Subcutaneous abdominal adipose tissue (tissue), 5 donors: ENCODE measurements at regions not wholly inside any gene's neighbourhood (a gene's known extent, or its start where the extent isn't known, plus 50 kb on each side); places are given as distances from the start of the nearest gene placed in this dataset.

Experiments used
- H3K27ac ChIP-seq: one replicate; pipeline ENCODE4 v1.7.0; 2013; ENCODE audit warnings: low read depth, mild to moderate bottlenecking, inconsistent platforms, low read length, moderate library complexity
- H3K27me3 ChIP-seq, 5 donors: one replicate each; pipeline ENCODE4 v1.7.0; 2013; ENCODE audit warnings: low read length in 5 of 5, inconsistent platforms in 1 of 5; ENCODE audit not compliant: control insufficient read depth in 5 of 5, insufficient read depth in 4 of 5
- H3K36me3 ChIP-seq, 5 donors: one replicate each; pipeline ENCODE4 v1.7.0; 2013; ENCODE audit warnings: low read length in 5 of 5; ENCODE audit not compliant: control insufficient read depth in 5 of 5, insufficient read depth in 5 of 5
- H3K4me1 ChIP-seq, 5 donors: one replicate each; pipeline ENCODE4 v1.7.0; 2013; ENCODE audit warnings: low read length in 5 of 5, mild to moderate bottlenecking in 3 of 5, moderate library complexity in 1 of 5; ENCODE audit not compliant: control insufficient read depth in 5 of 5, insufficient read depth in 5 of 5
- H3K4me3 ChIP-seq, 5 donors: one replicate each; pipeline ENCODE4 v1.7.0; 2013; ENCODE audit warnings: low read length in 5 of 5, low read depth in 1 of 5
- H3K9ac ChIP-seq, 5 donors: one replicate each; pipeline ENCODE4 v1.7.0; 2013; ENCODE audit warnings: low read length in 5 of 5, mild to moderate bottlenecking in 4 of 5, moderate library complexity in 3 of 5
- H3K9me3 ChIP-seq, 5 donors: one replicate each; pipeline ENCODE4 v1.7.0; 2013; ENCODE audit warnings: low read length in 5 of 5; ENCODE audit not compliant: control insufficient read depth in 5 of 5
- donor health status: healthy.
- donor health status: healthy.
- donor health status: healthy.
- donor health status: healthy.
- donor health status: healthy.

GRCh38 chr4:108544481-108544880 is 75.9 kb upstream of the RPL34 start:
- Histone ChIP-seq H3K9ac (no peak overlapping the region), H3K9me3 (peaks cover 2 to 8% (median 4%) of the 10 kb centered on the region in 5 donors), H3K4me3 (no peak overlapping the region), H3K36me3 (no peaks in the 10 kb centered on the region), H3K27me3 (no peaks in the 10 kb centered on the region), H3K4me1 (no peaks in the 10 kb centered on the region), H3K27ac (no peak overlapping the region)

DNA sequence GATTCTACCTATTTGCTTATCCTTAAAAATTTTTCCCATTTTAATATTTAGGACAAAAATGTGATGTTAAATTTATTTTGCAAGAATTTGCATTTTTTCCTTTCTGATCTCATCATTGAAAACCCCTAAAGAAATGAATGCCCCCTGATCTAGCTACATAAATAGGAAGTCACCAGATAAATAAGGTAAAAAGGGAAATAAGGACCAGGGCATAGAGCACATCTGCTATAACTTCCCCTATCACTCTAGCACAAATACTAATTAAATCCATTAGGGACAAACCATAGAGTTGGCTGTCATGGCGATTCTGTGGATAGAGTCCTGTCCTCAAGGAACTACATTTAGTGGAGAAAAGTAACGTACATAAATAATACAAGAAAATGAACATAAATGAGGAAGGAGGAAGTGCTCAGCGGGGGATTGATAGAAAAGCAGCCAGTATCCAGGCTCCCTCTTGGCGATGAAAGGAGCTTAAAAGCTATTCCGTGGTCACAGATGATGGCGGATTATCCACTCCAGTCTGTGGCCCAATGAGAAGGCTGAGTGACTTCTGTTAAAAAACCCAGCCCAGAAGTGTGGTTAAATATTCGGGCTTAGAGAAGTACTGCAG is 76.9 kb upstream of the RPL34 start:
- Histone ChIP-seq H3K4me1 (no peaks in the 10 kb centered on the region), H3K9ac (no peak overlapping the region), H3K9me3 (peaks cover 2 to 8% (median 4%) of the 10 kb centered on the region in 5 donors), H3K27ac (no peak overlapping the region), H3K36me3 (no peaks in the 10 kb centered on the region), H3K27me3 (no peaks in the 10 kb centered on the region), H3K4me3 (no peak overlapping the region)

DNA sequence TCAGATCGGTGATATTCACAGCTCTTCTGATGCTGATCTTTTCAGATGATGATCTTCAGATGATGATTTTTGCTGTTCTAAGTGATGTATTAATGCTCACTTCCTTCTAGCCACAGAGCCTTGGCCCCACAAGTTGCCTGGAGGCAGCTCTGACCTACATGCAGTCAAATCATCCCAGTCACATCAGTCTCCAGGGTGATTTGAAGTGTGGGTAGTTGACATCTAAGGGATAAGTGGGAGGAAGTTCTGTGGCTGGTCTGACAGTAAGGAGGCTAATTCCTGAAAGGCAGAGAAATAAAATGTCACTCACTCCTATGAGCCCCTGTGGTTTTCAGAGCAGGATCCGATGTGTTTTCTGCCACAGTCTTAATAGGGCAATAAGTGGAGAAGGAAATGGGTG is 79.8 kb upstream of the RPL34 start:
- H3K9me3 ChIP-seq = no peaks in the 10 kb centered on the region
- no peak overlapping the region for H3K4me3 ChIP-seq
- H3K4me1 ChIP-seq = peaks cover 0 to 3% (median 0%) of the 10 kb centered on the region in 5 donors
- no peak overlapping the region for H3K27ac ChIP-seq
- no peaks in the 10 kb centered on the region for H3K27me3 ChIP-seq
- no peaks in the 10 kb centered on the region for H3K36me3 ChIP-seq
- H3K9ac ChIP-seq = no peak overlapping the region

GRCh38 chr4:108536577-108536976 is 83.8 kb upstream of the RPL34 start:
- no peak overlapping the region for H3K9ac ChIP-seq
- H3K27ac ChIP-seq = no peak overlapping the region

DNA sequence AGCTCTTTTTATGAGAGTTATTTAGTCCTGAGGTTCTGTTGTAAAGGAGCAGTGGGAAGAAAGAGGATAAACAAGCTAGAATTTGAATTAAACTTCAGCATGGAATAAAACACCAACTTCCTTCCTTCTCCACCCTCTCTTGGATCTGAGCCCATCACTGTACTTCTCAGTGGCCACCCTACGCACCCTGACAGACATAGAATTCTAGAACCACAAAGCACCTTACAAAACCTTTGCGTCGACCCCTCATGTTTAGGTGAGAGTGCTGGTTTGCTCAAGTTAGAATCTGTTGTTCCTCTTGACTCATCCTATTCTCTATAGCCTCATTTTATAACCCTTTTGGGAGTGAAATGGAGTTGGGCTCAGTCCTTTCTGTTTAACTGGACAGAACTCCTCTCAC is 84.6 kb upstream of the RPL34 start:
- H3K4me1 ChIP-seq = peaks cover 0 to 8% (median 4%) of the 10 kb centered on the region in 5 donors
- no peak overlapping the region for H3K27ac ChIP-seq
- H3K4me3 ChIP-seq = no peak overlapping the region
- H3K27me3 ChIP-seq = no peaks in the 10 kb centered on the region
- no peak overlapping the region for H3K9ac ChIP-seq
- H3K9me3 ChIP-seq = no peaks in the 10 kb centered on the region
- no peaks in the 10 kb centered on the region for H3K36me3 ChIP-seq

More at GRCh38 chr4:108536577-108536976, 83.8 kb upstream of the RPL34 start:
- no peaks in the 10 kb centered on the region for H3K36me3 ChIP-seq
- H3K27me3 ChIP-seq = no peaks in the 10 kb centered on the region
- H3K4me1 ChIP-seq = peaks cover 0 to 8% (median 0%) of the 10 kb centered on the region in 5 donors
- H3K9me3 ChIP-seq = no peaks in the 10 kb centered on the region
- no peak overlapping the region for H3K4me3 ChIP-seq

- no peaks in the 10 kb centered on the region for H3K27me3 ChIP-seq
- H3K27ac ChIP-seq = no peak overlapping the region
- no peaks in the 10 kb centered on the region for H3K9me3 ChIP-seq
- no peak overlapping the region for H3K4me3 ChIP-seq
- no peak overlapping the region for H3K9ac ChIP-seq
- no peaks in the 10 kb centered on the region for H3K36me3 ChIP-seq
- H3K4me1 ChIP-seq = peaks cover 0 to 13% (median 6%) of the 10 kb centered on the region in 5 donors
Measured at GRCh38 chr4:108533876-108534275, 86.5 kb upstream of the RPL34 start.

DNA sequence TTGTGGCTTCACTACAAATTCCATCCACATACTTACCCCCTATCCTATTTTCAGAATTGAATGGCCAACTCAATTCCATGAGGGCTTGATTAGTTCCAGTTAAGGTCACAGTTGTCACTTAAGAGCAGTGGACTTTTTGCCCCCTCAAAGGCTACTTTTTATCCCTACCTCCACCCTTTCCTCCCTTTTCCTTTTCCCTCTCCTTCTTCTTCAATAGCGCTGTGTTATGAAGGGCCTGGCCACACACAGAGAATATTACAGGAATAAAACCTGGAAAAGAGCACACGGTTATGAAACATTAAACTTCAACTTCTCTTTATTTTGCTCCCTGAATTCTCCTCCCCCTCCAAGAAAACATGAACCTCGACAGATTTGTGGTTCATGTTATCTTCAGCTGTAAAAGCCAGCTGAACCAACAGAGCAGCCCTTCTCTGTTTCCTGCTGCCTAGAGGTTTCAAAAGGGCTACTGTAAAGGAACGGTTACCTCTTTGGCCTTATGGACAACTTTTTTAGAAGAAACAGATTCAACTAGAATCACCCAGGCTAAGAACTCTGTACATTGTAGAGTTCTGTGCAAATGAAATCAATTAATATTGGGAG is 87.0 kb upstream of the RPL34 start:
- H3K4me3 ChIP-seq = no peak overlapping the region
- peaks cover 0 to 13% (median 6%) of the 10 kb centered on the region in 5 donors for H3K4me1 ChIP-seq
- no peak overlapping the region for H3K9ac ChIP-seq
- H3K27me3 ChIP-seq = no peaks in the 10 kb centered on the region
- H3K9me3 ChIP-seq = no peaks in the 10 kb centered on the region
- no peaks in the 10 kb centered on the region for H3K36me3 ChIP-seq
- H3K27ac ChIP-seq = no peak overlapping the region

DNA sequence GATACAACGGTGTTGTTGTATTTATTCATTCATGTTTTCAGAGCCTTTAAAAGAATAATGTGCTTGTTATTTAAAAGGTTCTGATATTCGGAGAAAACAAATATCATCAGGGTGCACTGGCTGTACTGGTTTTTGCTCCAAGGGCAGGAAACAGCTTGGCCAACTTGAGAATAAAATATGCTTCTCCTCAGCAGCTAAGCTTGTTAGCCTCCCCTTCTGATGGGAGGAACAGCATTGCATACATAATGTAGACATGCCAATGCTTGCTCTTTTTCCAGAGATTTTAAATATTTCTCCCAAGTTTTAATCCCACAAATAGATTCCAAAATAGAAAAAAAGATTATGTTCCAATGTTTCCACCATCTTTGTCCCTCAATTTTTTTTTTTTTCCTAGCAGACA is 87.6 kb upstream of the RPL34 start:
- H3K9me3 ChIP-seq = no peaks in the 10 kb centered on the region
- H3K27ac ChIP-seq = no peak overlapping the region
- no peaks in the 10 kb centered on the region for H3K27me3 ChIP-seq
- no peak overlapping the region for H3K9ac ChIP-seq
- H3K4me1 ChIP-seq = peaks cover 0 to 13% (median 6%) of the 10 kb centered on the region in 5 donors
- H3K36me3 ChIP-seq = no peaks in the 10 kb centered on the region
- no peak overlapping the region for H3K4me3 ChIP-seq

DNA sequence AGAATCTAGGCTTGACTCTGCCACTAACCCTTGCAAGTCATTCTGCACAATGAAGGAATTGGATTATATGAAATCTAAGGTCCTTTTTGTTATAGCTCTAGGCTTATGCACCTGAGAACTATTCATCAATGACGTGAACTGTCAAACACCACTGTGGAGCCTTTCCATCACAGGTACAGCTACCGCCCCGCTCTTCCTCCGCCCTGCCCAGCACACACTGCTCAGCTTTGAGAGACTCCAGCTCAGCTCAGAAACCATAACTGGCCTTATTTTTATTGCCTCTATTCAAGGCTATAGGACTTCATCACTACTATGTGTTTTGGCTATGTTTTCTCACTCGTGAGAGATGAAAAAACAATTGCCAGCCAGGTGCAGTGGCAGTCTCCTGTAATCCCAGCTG is 88.2 kb upstream of the RPL34 start:
- Histone ChIP-seq H3K9me3 (no peaks in the 10 kb centered on the region), H3K4me1 (peaks cover 0 to 13% (median 6%) of the 10 kb centered on the region in 5 donors), H3K27me3 (no peaks in the 10 kb centered on the region), H3K36me3 (no peaks in the 10 kb centered on the region), H3K27ac (no peak overlapping the region), H3K9ac (no peak overlapping the region), H3K4me3 (no peak overlapping the region)

GRCh38 chr4:108531461-108531860 is 88.9 kb upstream of the RPL34 start:
- Histone ChIP-seq H3K4me1 (peaks cover 0 to 13% (median 6%) of the 10 kb centered on the region in 5 donors), H3K27ac (no peak overlapping the region), H3K36me3 (no peaks in the 10 kb centered on the region), H3K4me3 (no peak overlapping the region), H3K9ac (no peak overlapping the region), H3K27me3 (no peaks in the 10 kb centered on the region), H3K9me3 (no peaks in the 10 kb centered on the region)
